Prostate gland (tissue), 2 donors: ENCODE measurements at regions not wholly inside any gene's neighbourhood (a gene's known extent, or its start where the extent isn't known, plus 50 kb on each side); places are given as distances from the start of the nearest gene placed in this dataset.

ENCODE experiments used
- POLR2A ChIP-seq: fragments of 450-650 bp; IDR thresholded peaks from one replicate; pipeline ENCODE4 v1.6.1; 2016; ENCODE audit warnings: antibody characterized with exemption, mild to moderate bottlenecking
- POLR2AphosphoS5 ChIP-seq: sonication (generic); formaldehyde crosslinking; IDR thresholded peaks from one replicate; pipeline ENCODE4 v1.6.1; 2017; ENCODE audit warnings: antibody characterized with exemption
- TF ChIP-seq, protein P1 (sequence below), 4 experiments: fragments of 200-600 bp in 2 of 4; fragments of 450-650 bp in 2 of 4; sonication (generic) in 2 of 4; IDR thresholded peaks; 1 replicate in 3 of 4; 2 replicates in 1 of 4; pipeline ENCODE4 v1.5.1; 2016 to 2019; ENCODE audit warnings: antibody characterized with exemption in 4 of 4, mild to moderate bottlenecking in 2 of 4, moderate library complexity in 2 of 4

DNA sequence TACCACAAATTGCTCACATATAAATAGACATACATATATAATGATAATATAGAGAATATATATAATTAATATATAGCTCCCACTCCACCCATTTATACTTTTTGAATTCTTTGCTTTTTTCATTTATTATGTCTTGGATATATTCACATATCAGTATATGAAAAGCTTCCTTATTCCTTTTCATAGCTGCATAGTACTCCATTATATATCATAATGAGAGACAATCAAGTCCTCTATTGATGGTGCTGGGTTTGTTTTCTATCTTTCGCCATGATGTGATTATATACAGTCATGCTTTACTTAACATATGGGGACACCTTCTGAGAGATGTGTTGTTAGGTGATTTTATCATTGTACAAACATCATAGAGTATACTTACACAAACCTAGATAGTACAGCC lies 51.6 kb upstream of the ELL2 start:
- TF ChIP-seq, protein P1, sequence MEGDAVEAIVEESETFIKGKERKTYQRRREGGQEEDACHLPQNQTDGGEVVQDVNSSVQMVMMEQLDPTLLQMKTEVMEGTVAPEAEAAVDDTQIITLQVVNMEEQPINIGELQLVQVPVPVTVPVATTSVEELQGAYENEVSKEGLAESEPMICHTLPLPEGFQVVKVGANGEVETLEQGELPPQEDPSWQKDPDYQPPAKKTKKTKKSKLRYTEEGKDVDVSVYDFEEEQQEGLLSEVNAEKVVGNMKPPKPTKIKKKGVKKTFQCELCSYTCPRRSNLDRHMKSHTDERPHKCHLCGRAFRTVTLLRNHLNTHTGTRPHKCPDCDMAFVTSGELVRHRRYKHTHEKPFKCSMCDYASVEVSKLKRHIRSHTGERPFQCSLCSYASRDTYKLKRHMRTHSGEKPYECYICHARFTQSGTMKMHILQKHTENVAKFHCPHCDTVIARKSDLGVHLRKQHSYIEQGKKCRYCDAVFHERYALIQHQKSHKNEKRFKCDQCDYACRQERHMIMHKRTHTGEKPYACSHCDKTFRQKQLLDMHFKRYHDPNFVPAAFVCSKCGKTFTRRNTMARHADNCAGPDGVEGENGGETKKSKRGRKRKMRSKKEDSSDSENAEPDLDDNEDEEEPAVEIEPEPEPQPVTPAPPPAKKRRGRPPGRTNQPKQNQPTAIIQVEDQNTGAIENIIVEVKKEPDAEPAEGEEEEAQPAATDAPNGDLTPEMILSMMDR (IDR thresholded peaks at IDR 0.05) = no peak
- TF ChIP-seq POLR2A = no peak
- no peak for TF ChIP-seq POLR2AphosphoS5
